ENCODE measurements at regions not wholly inside any gene's neighbourhood (a gene's known extent, or its start where the extent isn't known, plus 50 kb on each side); places are given as distances from the start of the nearest gene placed in this dataset.
"Not testable (repeated sequence)": the region's sequence is repeated elsewhere in the genome, so short reads cannot be mapped to it uniquely, and the experiment has no call there.

- no peak for DNase-seq
These were observed 363.5 kb downstream of the IGSF11 start for GRCh38 chr3:118671192-118671591.

GRCh38 chr3:118675305-118675704 is 359.3 kb downstream of the IGSF11 start:
- DNase-seq: no peak

- DNase-seq: not testable (repeated sequence)
These were observed 356.0 kb downstream of the IGSF11 start for GRCh38 chr3:118678663-118679062.

- no peak for DNase-seq
These were observed 351.7 kb downstream of the IGSF11 start for GRCh38 chr3:118682921-118683320.

GRCh38 chr3:118683636-118684035 is 351.0 kb downstream of the IGSF11 start:
- no peak for DNase-seq

GRCh38 chr3:118688396-118688884 is 346.2 kb downstream of the IGSF11 start:
- no peak for DNase-seq

GRCh38 chr3:118692416-118692815 is 342.2 kb downstream of the IGSF11 start:
- DNase-seq: no peak

GRCh38 chr3:118705487-118706219 is 329.0 kb downstream of the IGSF11 start:
- DNase-seq: no peak

GRCh38 chr3:118707991-118708390 is 326.7 kb downstream of the IGSF11 start:
- no peak for DNase-seq

GRCh38 chr3:118710532-118710931 is 324.1 kb downstream of the IGSF11 start:
- no peak for DNase-seq

- no peak for DNase-seq
These were observed 321.0 kb downstream of the IGSF11 start for GRCh38 chr3:118713502-118714207.

- DNase-seq: no peak
These were observed 319.8 kb downstream of the IGSF11 start for GRCh38 chr3:118714800-118715199.

- no peak for DNase-seq
These were observed 305.1 kb downstream of the IGSF11 start for GRCh38 chr3:118729546-118729945.

GRCh38 chr3:118734664-118735063 is 300.0 kb downstream of the IGSF11 start:
- DNase-seq: no peak

- DNase-seq: no peak
These were observed 298.5 kb downstream of the IGSF11 start for GRCh38 chr3:118736107-118736506.

- no peak for DNase-seq
These were observed 293.8 kb downstream of the IGSF11 start for GRCh38 chr3:118740722-118741290.

GRCh38 chr3:118742760-118743159 is 291.9 kb downstream of the IGSF11 start:
- DNase-seq: no peak

- DNase-seq: no peak
These were observed 290.5 kb downstream of the IGSF11 start for GRCh38 chr3:118744186-118744585.

- DNase-seq: no peak
These were observed 280.0 kb downstream of the IGSF11 start for GRCh38 chr3:118754406-118755252.

GRCh38 chr3:118755253-118755801 is 279.3 kb downstream of the IGSF11 start:
- no peak for DNase-seq

- DNase-seq: no peak
These were observed 273.9 kb downstream of the IGSF11 start for GRCh38 chr3:118760585-118761290.

- DNase-seq: no peak
These were observed 273.4 kb downstream of the IGSF11 start for GRCh38 chr3:118761291-118761606.

Measured in stimulated activated CD4-positive, alpha-beta T cell treated with anti-CD3 and anti-CD28 coated beads, Interleukin-1b, Interleukin-23, amount 100 ng/mL, for 48 hours (primary cell).